ENCODE measurements at regions not wholly inside any gene's neighbourhood (a gene's known extent, or its start where the extent isn't known, plus 50 kb on each side); places are given as distances from the start of the nearest gene placed in this dataset.

GRCh38 chr3:109784852-109785631, 447.7 kb upstream of the DPPA4 start:
- no peak for TF ChIP-seq ZNF274 (IDR thresholded peaks at IDR 0.05; ENCODE audit: low read depth, low read length)
- TF ChIP-seq YY1 (IDR thresholded peaks at IDR 0.05; ENCODE audit: insufficient read depth, insufficient read length) = no peak

All from NT2/D1 (cell line).